ENCODE measurements at regions not wholly inside any gene's neighbourhood (a gene's known extent, or its start where the extent isn't known, plus 50 kb on each side); places are given as distances from the start of the nearest gene placed in this dataset.

GRCh38 chr15:79167776-79168175, 77.2 kb upstream of the RASGRF1 start:
- H3K27me3 ChIP-seq (ENCODE audit: insufficient read depth), result no peaks in the 10 kb centered on the region
- H3K4me1 ChIP-seq (ENCODE audit: insufficient read depth), result peaks cover 8% of the 10 kb centered on the region
- H3K4me2 ChIP-seq, result no peak overlapping the region
- Mint-ChIP-seq H3K27ac (no peak overlapping the region), H3K36me3 (ENCODE audit: low read depth) (no peaks in the 10 kb centered on the region), H3K27me3 (ENCODE audit: insufficient read depth, low read depth, poor library complexity) (peaks cover 8% of the 10 kb centered on the region), H3K4me1 (peaks cover 28% of the 10 kb centered on the region), H3K4me3 (no peak overlapping the region), H3K9me3 (no peaks in the 10 kb centered on the region; the same call in 2 of the 3 replicates)
- TF ChIP-seq ZNF462 (CRISPR knock-in tag; IDR thresholded peaks at IDR 0.05), result no peak
- TF ChIP-seq CTCF (conservative IDR thresholded peaks at IDR 0.05; ENCODE audit: low read depth in 2 of 2), result no peak
- TF ChIP-seq JUNB (IDR thresholded peaks at IDR 0.05; ENCODE audit: unreplicated experiment), result no peak
- no peak for TF ChIP-seq ETS1 (IDR thresholded peaks at IDR 0.05)
- no peak for TF ChIP-seq REST (IDR thresholded peaks at IDR 0.05; ENCODE audit: unreplicated experiment)
- no peak for TF ChIP-seq EZH2phosphoT487 (IDR thresholded peaks at IDR 0.05; ENCODE audit: unreplicated experiment)
- no peak for TF ChIP-seq NANOG (IDR thresholded peaks at IDR 0.05; ENCODE audit: borderline replicate concordance)
- no peak for TF ChIP-seq ZNF114 (CRISPR knock-in tag; IDR thresholded peaks at IDR 0.05)
- no peak for TF ChIP-seq POLR2AphosphoS5 (IDR thresholded peaks at IDR 0.05; ENCODE audit: low read depth)
- no peak for TF ChIP-seq EZH2 (IDR thresholded peaks at IDR 0.05; ENCODE audit: low read depth, unreplicated experiment)
- no peak for TF ChIP-seq STAT1 (IDR thresholded peaks at IDR 0.05; ENCODE audit: unreplicated experiment)
- no peak for TF ChIP-seq CREB1 (CRISPR knock-in tag; IDR thresholded peaks at IDR 0.05; ENCODE audit: low read depth)
- TF ChIP-seq ZNF331 (CRISPR knock-in tag; IDR thresholded peaks at IDR 0.05; ENCODE audit: low read depth), result no peak
- no peak overlapping the region for H2AFZ ChIP-seq
- H4K20me1 ChIP-seq (replicated peaks; ENCODE audit: insufficient read depth), result no peaks in the 10 kb centered on the region
- no peaks in the 10 kb centered on the region for H3F3A ChIP-seq (replicated peaks; ENCODE audit: low read depth)
- H3K27ac ChIP-seq (ENCODE audit: low read depth), result no peak overlapping the region
- ATAC-seq (no peak), DNase-seq (ENCODE audit: low spot score) (no peak)
- H3K4me3 ChIP-seq, result no peak overlapping the region
- peaks cover 4% of the 10 kb centered on the region; the same call in 1 of the 2 replicates for H3K9me2 ChIP-seq (ENCODE audit: insufficient read depth)
- no peaks in the 10 kb centered on the region for H3K79me2 ChIP-seq (replicated peaks; ENCODE audit: insufficient read depth)
- H3K36me3 ChIP-seq (ENCODE audit: insufficient read depth), result no peaks in the 10 kb centered on the region
